ENCODE measurements at regions not wholly inside any gene's neighbourhood (a gene's known extent, or its start where the extent isn't known, plus 50 kb on each side); places are given as distances from the start of the nearest gene placed in this dataset.

DNA sequence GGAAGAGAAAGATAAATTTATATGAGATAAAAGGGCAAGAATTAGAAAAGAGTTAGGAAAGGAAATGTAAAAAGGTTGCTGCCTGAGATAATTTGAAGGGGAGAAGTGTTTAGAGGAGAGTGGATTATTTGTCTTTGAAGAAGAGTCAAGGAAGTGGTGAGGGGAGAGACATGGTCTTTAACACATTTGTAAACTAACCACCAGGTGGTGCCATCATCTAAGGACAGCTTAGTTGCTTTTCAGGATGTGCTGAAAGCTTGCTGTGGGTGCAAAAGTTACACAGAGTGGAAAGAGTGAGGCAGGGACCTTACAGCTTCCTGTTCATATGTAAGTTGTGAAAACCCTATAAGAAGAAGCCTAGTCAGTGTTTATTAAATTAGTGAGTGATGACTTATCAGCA is 114.1 kb upstream of the DNAJC19 start:
- H3K27ac ChIP-seq (ENCODE audit: low read depth in 2 of 2, low read length in 1 of 2), result no peak overlapping the region
- no peak overlapping the region for H3K4me3 ChIP-seq (ENCODE audit: low read depth in 2 of 2, low read length in 1 of 2)
- H3K9ac ChIP-seq, result no peak overlapping the region
- H3K27me3 ChIP-seq (ENCODE audit: insufficient read depth), result no peaks in the 10 kb centered on the region
- no peaks in the 10 kb centered on the region for H3K79me2 ChIP-seq (ENCODE audit: insufficient read depth)
- DNase-seq, result peak; percentile 12
- TF ChIP-seq SIN3A (IDR thresholded peaks at IDR 0.05; ENCODE audit: borderline replicate concordance, low read depth, low read length) (no peak), MEF2A (IDR thresholded peaks at IDR 0.05; ENCODE audit: borderline replicate concordance, low read depth) (no peak), RAD21 (IDR thresholded peaks at IDR 0.05; ENCODE audit: low read length) (peak; percentile 43; the same call in 1 of the 2 replicates), NRF1 (IDR thresholded peaks at IDR 0.05; ENCODE audit: low read depth, low read length) (no peak), FOXJ3 (CRISPR knock-in tag; IDR thresholded peaks at IDR 0.05) (no peak), EZH2phosphoT487 (IDR thresholded peaks at IDR 0.05; ENCODE audit: borderline replicate concordance, low read depth) (no peak)
- TF ChIP-seq, protein P1, sequence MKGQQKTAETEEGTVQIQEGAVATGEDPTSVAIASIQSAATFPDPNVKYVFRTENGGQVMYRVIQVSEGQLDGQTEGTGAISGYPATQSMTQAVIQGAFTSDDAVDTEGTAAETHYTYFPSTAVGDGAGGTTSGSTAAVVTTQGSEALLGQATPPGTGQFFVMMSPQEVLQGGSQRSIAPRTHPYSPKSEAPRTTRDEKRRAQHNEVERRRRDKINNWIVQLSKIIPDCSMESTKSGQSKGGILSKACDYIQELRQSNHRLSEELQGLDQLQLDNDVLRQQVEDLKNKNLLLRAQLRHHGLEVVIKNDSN (IDR thresholded peaks at IDR 0.05; ENCODE audit: borderline replicate concordance, low read depth), result no peak
- no peaks in the 10 kb centered on the region for H4K20me1 ChIP-seq (ENCODE audit: insufficient read depth)
- H3F3A ChIP-seq (replicated peaks; ENCODE audit: insufficient read depth), result no peaks in the 10 kb centered on the region
- H3K36me3 ChIP-seq (replicated peaks in 1 of 2; ENCODE audit: control insufficient read depth in 1 of 2, insufficient read depth in 2 of 2, low read length in 1 of 2), result no peaks in the 10 kb centered on the region
- peaks cover 6% of the 10 kb centered on the region; the same call in 1 of the 2 replicates for H3K9me3 ChIP-seq
- H3K9me2 ChIP-seq, result no peaks in the 10 kb centered on the region
- H3K4me2 ChIP-seq, result no peak overlapping the region
- no peaks in the 10 kb centered on the region; a peak in 1 of 4 replicates for H3K4me1 ChIP-seq (ENCODE audit: control insufficient read depth in 1 of 2, insufficient read depth in 2 of 2, low read depth in 1 of 2, low read length in 1 of 2)
- H2AFZ ChIP-seq (ENCODE audit: low read depth), result no peak overlapping the region
- CTCF ChIA-PET, result interaction anchor here (1.3 to 1.7 kb wide), 2 partner anchors 72 to 77 kb away, joined by 4 to 5 read pairs; no protein-coding TSS in a partner anchor
- POLR2A ChIA-PET, result no interaction called here

- Histone ChIP-seq H3F3A (replicated peaks; ENCODE audit: insufficient read depth) (no peaks in the 10 kb centered on the region), H3K4me1 (ENCODE audit: control insufficient read depth in 1 of 2, insufficient read depth in 2 of 2, low read depth in 1 of 2, low read length in 1 of 2) (no peaks in the 10 kb centered on the region), H3K9me2 (no peaks in the 10 kb centered on the region), H3K4me2 (no peak overlapping the region), H3K36me3 (replicated peaks in 1 of 2; ENCODE audit: control insufficient read depth in 1 of 2, insufficient read depth in 2 of 2, low read length in 1 of 2) (no peaks in the 10 kb centered on the region), H3K27me3 (ENCODE audit: insufficient read depth) (no peaks in the 10 kb centered on the region), H3K27ac (ENCODE audit: low read depth in 2 of 2, low read length in 1 of 2) (no peak overlapping the region), H3K4me3 (ENCODE audit: low read depth in 2 of 2, low read length in 1 of 2) (no peak overlapping the region), H3K79me2 (ENCODE audit: insufficient read depth) (no peaks in the 10 kb centered on the region), H4K20me1 (ENCODE audit: insufficient read depth) (no peaks in the 10 kb centered on the region), H3K9me3 (no peaks in the 10 kb centered on the region; the same call in 1 of the 2 replicates), H2AFZ (ENCODE audit: low read depth) (no peak overlapping the region), H3K9ac (no peak overlapping the region)
- CTCF ChIA-PET, result no interaction called here
- TF ChIP-seq TEAD4 (IDR thresholded peaks at IDR 0.05; ENCODE audit: borderline replicate concordance, insufficient read depth) (no peak), MXI1 (IDR thresholded peaks at IDR 0.05; ENCODE audit: low read depth, low read length) (no peak), USF2 (IDR thresholded peaks at IDR 0.05; ENCODE audit: borderline replicate concordance, low read depth, low read length) (no peak), RCOR1 (IDR thresholded peaks at IDR 0.05; ENCODE audit: low read length) (no peak), ELF1 (IDR thresholded peaks at IDR 0.05) (no peak)
- DNase-seq, result no peak
- 13% methylated on average over 6 of the region's 6 CpGs for WGBS (ENCODE audit: low lambda C conversion rate)
- POLR2A ChIA-PET, result no interaction called here
Measured at GRCh38 chr3:181086011-181086410, 96.5 kb upstream of the DNAJC19 start.

Measured in SK-N-SH (cell line).